NCI-H2227 (cell line): ENCODE measurements at regions not wholly inside any gene's neighbourhood (a gene's known extent, or its start where the extent isn't known, plus 50 kb on each side); places are given as distances from the start of the nearest gene placed in this dataset.
"Not testable (repeated sequence)": the region's sequence is repeated elsewhere in the genome, so short reads cannot be mapped to it uniquely, and the experiment has no call there.

Experiments
- DNase-seq: peaks from one replicate; lab custom pipeline; 2025; ENCODE audit not compliant: unreplicated experiment; lab: John Stamatoyannopoulos, UW

DNA sequence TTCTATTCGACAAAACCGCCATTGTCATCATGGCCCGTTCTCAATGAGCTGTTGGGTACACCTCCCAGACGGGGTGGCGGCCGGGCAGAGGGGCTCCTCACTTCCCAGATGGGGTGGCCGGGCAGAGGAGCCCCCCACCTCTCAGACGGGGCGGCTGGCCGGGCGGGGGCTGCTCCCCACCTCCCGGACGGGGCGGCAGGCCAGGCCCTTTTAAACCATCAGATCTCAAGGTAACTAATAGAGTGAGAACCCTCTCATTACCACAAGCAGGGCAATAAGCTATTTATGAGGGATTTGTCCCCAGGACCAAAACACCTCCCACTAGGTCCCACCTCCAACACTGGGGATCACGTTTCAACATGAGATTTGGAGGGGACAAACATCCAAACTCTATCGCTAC is 571.5 kb downstream of the INSC start:
- DNase-seq: not testable (repeated sequence)

DNA sequence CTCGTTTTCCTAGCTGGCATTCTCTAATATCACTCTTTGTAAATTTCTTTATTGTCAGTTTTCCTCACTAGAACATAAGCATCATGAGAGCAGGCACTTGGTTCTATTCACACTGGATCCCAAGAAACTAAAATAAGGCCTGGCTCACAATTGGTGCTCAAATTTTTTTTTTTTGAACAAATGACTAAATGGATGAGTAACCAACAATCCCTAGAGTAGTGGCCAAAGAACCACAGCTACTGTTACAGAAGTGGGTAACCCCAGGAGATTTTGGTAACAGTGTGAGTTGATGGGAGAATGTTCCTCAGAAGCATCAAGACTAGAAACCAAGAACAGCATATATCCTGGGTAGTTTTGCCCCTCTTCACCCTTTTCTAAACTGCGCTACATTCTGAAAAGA is 572.6 kb downstream of the INSC start:
- no peak for DNase-seq

DNA sequence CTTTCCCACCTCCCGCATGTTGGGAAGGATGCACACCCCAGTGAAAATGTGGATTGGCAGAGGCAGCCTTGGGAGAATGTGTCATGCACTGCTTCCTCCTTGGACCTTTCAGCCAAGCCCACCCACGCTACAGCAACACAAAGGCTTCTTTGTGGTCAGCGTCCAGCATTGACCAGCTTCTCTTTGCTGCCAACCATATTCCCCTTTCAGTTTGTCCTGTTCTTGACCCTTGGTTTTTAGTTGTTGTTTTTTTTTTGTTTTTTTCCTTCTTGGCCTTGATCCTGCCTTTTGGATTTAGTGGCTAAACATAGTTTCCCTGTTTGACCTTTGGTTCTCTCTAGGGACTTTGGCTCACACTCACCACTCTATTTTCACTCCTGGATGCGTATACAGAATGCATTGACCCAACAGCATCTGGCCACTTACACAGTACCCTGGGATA is 573.6 kb downstream of the INSC start:
- DNase-seq: no peak

DNA sequence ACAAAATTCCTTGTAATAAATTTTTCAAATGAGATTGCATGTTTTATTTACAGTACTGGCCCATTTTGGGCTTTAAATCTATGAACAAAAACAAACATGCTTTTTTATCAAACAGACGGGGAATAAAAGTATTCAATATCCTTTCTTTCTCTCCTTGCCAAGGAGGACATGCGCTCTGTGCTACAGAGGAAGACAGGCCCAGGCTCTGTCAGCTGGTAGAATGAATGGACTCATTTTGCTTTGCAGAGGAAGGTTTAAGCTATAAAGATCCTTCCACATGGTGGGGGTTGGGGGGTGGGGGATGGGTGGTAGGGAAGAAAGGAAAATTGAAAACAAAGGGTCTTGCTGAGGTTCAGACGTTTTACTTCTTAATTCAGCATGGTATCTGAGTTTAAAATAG is 575.6 kb downstream of the INSC start:
- no peak for DNase-seq

DNA sequence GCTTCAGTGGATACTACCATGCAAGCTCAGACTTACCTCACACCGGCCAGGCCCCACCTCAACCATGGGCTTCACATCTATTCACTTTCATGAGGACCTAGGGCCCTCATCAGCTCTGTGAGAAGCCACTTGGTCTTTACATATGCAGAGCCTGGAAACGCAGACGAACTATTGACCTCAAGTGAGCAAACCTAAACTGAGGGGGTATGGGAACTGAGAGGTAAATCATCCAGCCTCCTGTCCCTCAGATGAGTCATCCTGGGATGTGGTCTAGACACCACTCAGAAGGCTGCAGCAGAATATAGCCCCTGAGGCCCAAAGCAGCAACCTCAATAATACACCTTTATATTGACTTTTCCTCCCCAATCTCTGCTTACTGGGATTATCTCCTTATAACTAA is 578.0 kb downstream of the INSC start:
- DNase-seq: no peak

DNA sequence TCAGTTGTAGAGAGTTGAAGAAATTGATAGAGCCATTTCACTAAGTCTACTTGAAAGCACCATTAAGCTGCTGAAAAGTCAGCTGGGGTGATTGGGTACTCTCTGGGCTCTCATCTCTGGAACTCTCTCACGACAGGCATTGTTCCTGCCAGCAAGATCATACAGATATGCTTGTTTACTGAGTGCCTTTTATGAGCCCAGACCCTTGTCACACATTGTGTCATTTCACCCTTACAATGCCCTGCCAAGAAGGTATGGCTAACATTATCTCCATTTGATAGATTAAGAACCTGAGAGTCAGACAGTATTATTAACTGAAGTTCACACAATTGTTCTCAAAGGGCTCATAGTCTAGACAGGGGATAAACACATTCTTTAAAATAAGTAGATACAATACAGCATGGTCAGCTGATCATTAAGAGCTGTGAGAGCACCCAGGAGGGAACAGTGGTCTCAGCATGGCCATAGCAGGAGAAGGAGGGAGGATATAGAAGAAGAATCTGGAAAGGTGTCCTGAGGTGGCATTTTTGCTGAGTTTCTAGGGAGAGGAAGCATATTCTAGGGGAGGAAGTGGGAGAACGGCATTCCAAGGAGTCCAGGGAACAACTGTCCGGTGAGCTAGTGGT is 580.5 kb downstream of the INSC start:
- peak; percentile 57 for DNase-seq

DNA sequence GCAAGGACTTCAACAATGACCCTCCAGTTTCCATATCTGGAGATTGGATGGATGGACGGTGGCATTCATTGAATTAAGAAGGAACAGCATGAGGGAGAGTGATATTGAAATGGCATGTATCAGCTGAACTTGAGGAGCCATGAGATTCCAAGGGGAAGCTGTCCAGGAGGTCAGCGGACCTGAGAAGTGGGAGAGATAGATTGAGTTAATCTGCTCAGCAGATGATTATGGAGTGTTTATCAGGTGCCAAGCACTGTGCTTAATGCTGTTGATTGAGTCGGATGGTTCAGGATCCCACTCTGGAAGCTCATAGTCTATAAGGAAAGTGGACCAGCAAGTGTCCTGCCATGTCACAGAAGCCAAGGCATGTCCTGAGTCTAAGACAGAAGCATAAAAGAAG is 581.3 kb downstream of the INSC start:
- DNase-seq: no peak

DNA sequence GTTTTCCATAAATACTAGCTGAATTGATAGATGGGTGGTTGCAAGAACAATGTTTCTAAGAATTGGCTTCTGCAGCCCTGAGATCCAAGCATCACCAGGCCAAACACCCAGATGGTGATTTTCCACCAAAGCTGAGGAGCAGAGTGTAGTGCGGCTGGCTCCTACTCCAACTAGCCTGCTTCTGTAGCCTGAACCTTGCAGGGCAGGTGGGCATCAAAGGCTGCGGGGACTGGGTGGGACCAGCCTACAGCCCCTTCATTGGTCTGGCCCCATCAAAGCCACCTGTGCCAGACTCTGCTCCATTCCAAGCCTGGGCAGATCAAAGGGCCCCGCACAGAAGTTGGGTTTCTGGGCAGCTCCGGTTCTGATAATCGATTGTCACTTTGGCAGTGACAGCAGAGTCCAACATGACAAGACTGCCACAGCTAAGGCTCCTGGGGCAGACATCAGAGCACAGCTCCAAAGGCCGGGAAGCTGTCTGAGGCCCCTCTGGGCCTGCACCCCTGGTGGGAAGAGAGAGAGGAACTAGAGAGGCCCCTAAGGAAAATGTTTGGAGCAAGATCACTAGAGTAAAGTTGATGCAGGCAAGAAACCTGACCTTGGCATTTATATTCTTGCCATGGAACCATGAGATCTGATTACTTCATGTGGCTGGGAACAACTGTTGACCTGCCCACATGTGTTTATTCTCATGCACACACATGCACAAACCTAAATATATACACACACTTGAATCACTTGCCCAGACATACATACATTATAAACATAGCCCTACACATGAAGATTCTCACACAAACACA is 582.9 kb downstream of the INSC start:
- no peak for DNase-seq

DNA sequence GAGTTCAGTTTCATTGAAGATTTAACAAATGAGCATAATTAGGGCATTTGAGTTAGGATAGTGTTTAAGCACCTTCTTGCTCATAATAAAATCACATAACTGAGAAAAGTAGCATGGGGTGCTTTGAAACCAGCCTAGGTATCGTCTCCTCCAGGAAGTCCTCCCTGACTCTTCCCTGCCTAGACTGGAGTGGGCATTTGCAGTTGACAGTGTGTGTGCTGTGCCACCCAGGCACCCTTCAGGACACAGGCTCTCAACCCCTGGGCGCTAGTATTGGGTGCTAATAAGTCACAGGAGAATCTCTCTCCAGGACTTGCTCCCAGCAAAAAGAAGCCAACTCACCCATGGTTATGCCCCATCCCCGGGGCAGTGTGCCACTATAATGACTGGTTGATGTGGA is 584.1 kb downstream of the INSC start:
- no peak for DNase-seq

DNA sequence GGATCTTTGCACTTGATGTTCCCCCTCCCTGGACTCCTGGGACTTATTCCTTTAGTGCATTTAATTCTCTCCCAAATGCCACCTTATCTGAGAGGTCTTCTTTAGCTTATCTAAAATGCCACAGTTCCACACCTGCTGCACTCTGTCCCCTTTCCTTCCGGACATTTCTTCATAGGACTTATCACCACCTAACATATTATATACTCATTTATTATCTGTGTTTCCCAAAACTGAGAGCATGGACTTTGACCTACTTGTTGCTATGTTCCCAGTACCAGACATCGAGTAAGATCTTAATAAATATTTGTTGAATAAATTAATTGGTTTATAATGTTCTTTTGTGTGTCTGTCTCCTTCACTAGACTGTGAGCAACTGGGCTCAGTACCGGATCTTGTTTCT is 585.3 kb downstream of the INSC start:
- no peak for DNase-seq

DNA sequence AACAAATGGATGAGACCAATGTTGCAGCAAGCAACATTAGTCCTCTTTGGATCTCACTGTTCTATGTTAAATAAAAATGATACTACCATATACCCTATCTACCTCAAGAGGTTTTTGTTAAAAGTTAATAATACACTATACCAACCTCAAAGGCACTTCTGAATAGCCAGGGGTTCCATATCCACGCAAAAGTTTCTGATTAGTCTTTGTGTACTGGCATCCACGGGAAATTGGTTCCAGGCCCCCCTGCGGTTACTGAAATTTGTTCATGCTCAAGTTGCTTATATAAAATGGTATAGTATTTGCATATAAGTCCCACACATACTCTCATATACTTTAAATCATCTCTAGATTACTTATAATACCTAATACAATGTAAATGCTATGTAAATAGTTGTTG is 585.7 kb downstream of the INSC start:
- no peak for DNase-seq

DNA sequence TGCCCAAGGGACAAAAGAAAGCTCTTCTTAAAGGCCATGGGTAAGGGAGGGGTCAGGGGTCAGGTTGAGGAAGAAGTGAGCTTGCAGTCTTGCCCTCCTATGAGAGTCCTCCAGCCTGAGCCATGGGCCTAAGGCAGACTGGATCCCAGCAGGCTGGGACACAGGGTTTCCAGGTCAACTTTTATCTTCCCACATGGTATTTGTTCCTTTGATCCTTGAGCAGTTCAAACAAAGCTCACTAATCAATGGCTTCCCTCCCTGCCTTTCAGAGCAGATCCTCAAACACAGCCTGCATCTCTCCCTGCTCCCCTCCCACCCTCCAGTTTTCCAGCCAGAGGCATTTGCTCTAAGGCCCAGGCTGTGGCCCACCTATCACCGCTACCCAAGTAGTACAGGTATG is 589.3 kb downstream of the INSC start:
- DNase-seq: no peak

DNA sequence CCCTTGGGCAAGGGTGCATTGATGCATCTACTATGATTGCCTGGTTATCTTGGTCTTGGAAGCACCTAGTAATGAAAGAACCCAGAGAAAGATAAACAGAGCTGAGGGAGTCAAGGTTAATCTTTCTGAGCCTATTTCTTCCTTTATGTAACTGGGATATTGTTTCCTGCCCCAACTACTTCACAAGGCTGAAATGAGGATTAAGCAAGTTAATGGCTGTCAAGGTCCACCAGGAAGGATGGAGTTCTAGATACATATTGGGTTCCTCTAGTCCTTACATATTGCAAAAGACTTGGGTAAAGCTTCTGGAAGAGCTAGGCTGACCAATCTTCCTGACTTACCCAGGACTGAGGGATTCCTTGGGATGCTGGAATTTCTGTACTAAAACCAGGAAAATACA is 589.8 kb downstream of the INSC start:
- DNase-seq: no peak

DNA sequence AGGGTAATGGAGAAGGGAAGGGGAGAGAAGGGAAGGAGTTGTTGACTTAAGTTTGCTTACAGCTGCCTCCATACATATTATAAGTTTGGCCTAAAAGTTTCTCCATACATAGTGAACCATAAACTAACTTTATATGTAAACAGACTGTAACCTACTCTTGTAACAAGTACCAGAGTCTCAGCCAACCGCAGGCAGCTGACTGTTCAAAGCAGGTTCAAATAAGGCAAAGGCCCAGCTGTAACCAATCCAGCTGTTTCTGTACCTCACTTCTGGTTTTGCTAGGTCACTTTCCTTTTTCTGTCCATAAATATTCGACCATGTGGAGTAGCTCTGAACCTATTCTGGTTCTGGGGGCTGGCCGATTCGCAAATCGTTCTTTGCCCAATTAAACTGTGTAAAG is 591.2 kb downstream of the INSC start:
- DNase-seq: no peak

DNA sequence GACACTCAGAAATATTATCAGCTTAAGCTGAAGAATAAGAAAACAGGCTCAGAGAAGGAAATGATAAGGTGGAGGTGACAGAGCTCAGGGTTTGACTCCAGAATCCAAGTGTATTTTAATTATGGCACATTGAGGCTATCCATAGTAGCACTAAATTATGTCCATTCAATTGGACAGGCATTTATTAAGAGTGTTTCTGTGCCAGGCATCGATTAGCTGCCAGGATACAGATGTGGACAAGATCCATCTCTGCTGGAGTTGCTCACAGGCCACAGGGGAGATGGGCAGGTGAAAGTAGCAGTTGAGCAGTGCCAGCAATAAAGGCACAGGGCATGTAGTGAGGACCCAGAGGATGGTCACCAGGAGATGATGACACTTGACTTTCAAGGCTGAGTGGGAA is 592.5 kb downstream of the INSC start:
- no peak for DNase-seq

DNA sequence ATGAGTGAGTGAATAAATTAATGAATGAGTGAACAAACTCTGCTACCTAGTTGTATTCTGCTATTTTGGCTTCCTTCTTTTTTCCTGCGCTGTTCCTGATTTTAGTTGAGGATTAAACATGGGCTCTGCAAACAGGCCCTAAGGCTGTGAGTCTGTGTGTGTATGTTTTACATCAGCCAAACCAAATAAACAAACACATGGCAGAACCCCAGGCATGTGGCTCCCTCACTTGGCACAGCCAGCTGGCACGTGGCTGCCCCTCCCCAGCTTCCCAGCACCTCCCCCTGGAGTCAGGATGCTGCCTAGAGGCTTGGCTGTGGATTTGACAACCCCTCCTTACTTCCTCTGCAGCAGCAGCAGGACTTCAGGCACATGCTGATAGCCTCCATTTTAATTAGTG is 593.2 kb downstream of the INSC start:
- DNase-seq: no peak

DNA sequence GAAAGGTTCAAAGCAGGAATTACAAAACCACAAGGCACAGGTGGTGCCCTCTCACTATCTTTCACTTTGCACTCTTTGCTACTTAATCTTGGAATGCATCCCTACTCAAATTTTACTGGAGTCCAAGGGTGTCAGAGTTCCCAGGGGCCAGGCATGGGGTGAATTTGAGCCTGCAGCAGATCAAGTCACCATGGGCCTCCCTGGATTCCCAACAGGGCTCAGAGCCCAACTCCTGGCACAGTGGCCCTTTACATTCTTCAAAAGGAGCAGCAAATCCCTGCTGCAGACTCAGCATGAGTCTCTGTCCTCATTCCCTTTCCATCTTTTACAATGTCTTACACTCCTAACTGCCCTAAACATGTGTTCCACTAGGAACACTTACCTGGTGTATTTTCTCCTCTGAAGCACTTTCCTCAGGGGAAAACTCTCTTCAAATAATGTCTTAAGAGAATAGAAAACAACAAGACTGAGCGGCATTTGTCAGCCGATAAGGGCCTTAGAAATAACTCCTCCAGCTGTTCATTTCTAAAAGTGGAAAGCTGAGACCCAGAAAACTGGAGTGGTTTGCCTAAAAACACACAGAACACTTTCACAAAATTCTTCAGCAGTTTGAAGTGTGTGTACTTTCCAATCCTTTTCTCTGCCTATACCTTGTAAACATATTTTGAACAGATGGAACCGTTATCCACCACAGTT is 596.0 kb downstream of the INSC start:
- no peak for DNase-seq

DNA sequence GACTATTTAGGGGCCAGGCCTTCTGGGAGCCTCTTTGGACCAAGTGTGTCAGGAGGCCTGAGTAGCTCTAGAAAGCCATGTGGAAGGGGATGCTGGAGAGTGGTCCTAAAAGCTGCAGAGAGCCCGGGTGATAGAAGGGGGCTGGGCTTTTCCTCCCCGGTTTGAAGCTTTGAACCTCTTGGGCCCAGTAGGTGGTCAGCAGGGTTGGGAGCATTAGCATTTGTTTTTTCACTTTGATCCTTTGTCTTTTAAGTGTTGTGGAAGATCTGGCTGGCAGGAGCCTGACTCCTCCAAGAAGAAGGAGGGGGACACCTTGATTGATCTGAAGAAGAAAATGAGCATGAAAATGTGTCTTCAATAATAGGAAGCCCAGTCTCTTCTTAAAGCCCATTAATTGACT is 596.6 kb downstream of the INSC start:
- DNase-seq: peak; percentile 10

DNA sequence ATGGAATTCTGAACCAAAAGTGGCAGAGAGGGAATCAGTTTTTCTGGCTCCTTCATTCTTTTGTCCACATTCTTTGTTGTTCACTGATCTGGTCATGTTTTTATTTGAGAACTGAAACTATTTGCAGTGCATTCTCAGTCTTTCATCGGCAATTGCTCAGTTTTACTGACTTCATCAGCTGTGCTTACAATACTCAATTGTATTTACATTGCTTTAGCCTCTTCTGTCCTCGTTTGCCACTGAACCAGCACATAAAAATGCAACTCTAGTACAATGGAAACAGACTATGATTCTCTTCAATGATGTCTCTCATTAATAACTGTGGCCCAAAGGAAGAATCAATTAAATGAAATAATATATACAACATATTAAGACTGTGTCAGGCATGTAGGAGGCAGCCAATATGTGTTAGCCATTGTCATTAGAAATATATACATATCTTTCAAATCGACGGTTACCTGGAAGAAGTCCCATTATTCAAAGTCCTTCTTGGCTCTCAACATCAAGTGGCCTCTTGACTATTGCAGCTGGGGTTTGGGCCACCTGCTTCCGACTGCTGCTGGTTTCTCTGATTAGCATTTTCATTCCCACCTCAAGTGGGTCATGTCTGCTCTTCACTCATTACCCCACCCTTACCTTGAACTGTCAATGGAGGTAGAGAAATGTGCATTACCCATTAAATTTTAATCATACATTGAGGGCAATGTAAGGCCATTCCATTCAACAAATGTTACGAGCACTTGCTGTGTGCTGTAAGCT is 600.1 kb downstream of the INSC start:
- DNase-seq: peak; percentile 57

DNA sequence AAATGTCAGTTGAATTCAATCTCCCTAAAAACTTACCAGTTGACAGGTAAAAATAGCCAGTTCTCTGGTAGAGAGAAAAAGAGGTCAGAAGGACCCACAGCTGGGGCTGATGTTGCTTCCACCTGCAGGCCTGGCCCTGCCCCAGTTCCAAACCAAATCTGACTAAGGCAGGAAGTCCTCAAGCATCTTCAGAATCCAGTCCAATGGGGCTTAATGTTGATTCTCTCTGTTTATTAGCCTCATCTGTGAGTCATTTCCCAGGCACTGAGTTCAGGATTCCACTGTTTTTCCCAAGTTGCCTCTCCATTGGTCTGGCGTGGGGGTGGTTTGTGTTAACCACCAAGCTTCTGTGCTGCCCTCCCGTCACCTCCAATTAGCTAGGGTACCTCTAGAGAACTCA is 601.8 kb downstream of the INSC start:
- DNase-seq: no peak

DNA sequence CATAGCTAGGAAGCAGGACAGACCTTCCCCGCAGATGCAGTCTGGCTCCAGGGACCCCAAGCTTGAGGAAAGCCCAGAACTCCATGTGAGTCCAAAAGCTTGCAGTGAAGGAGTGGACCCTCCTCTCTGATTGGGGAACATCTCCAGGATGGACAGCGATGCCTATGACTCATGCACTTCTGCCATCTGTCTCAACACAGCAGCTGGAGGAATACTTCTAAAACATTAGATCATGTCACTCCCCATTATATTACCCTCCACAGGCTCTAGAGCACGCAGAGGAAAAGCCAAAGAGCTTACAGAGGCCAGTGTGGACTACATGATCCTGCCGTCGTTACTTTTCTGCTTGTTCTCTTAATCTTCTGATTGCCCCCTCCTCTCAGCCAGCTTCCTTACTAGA is 605.7 kb downstream of the INSC start:
- peak; percentile 11 for DNase-seq

DNA sequence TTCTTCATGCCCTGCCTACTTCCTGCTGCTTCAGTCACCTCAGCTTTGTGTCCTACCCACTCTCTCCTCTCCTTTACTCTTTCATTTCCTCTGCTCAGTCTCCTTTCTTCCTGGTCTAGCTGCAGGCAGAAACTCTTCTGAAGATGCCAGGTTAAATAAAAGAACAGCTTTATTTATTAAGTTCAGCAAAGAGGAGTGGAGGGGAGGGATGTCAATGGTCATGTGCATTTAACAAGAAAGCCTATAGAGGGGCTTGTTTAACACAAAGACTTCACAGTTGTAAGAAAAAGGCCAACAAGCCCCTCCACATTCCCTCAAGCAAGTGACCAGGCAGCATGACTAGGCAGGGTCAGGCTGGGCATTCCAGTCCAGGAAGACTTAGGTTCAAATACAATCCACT is 609.2 kb downstream of the INSC start:
- no peak for DNase-seq
